HepG2 (cell line): ENCODE measurements at regions not wholly inside any gene's neighbourhood (a gene's known extent, or its start where the extent isn't known, plus 50 kb on each side); places are given as distances from the start of the nearest gene placed in this dataset.

Experiments used
- ATAC-seq: fragments of 200-7000 bp; cut with Tn5 transposase; 3 replicates; pipeline ENCODE4 v1.9.1; 2020; ENCODE audit warnings: mild to moderate bottlenecking, moderate library complexity
- BruUV-seq: library from RNA; stranded (reverse); fragments of 400-500 nt; replicated peaks from 2 replicates; lab custom pipeline; 2021; lab: Mats Ljungman, UMichigan
- CTCF ChIA-PET: fragments of 300-600 bp; formaldehyde crosslinking; extraction: SDS; loops from one replicate; lab custom pipeline; 2021; ENCODE audit warnings: low total read pairs, inconsistent platforms, low intra/inter-chr PET ratio; lab: Yijun Ruan, JAX
- POLR2A ChIA-PET: fragments of 350-600 bp; sonication (Branson Sonifier 250); formaldehyde crosslinking; loops from one replicate; lab custom pipeline; 2020; ENCODE audit warnings: antibody characterized with exemption, inconsistent platforms; lab: Yijun Ruan, JAX
- DNase-seq: peaks from one replicate; pipeline ENCODE4 v3.0.0-alpha.2; 2015; ENCODE audit warnings: low spot score
- FAIRE-seq: peaks from 3 replicates; lab custom pipeline; 2011; peaks lifted over from hg19 to GRCh38; lab: Jason Lieb, UNC
- H2AFZ ChIP-seq: one replicate; pipeline ENCODE4 v1.6.1; 2011; ENCODE audit warnings: low read length, inconsistent platforms
- H3K27ac ChIP-seq: fragments of 300-600 bp; 3 replicates; pipeline ENCODE4 v1.8.0; 2011; ENCODE audit warnings: mixed run types, mild to moderate bottlenecking, mixed read lengths, low read length, inconsistent platforms; ENCODE audit not compliant: insufficient read depth; ENCODE audit errors: extremely low read length
- H3K27me3 ChIP-seq, 2 experiments: fragments of 200-600 bp in 1 of 2; 2 replicates in 1 of 2; 3 replicates in 1 of 2; pipeline versions ENCODE4 v1.6.0 to v1.8.0; 2011; ENCODE audit warnings: low read length in 2 of 2, mild to moderate bottlenecking in 2 of 2, moderate library complexity in 2 of 2, inconsistent platforms in 1 of 2; ENCODE audit not compliant: insufficient read depth in 2 of 2, control insufficient read depth in 1 of 2
- H3K36me3 ChIP-seq, 2 experiments: fragments of 200-600 bp in 1 of 2; replicated peaks in 1 of 2; 2 replicates in 1 of 2; 3 replicates in 1 of 2; pipeline versions ENCODE4 v1.5.1 to v1.8.0; 2011; ENCODE audit warnings: low read length in 2 of 2, inconsistent platforms in 1 of 2; ENCODE audit not compliant: insufficient read depth in 2 of 2, control insufficient read depth in 1 of 2
- H3K4me1 ChIP-seq: 2 replicates; pipeline ENCODE4 v1.5.1; 2012; ENCODE audit warnings: low read length, inconsistent platforms; ENCODE audit not compliant: insufficient read depth
- H3K4me2 ChIP-seq: 2 replicates; pipeline ENCODE4 v1.6.0; 2011; ENCODE audit warnings: low read depth, low read length, inconsistent platforms
- H3K4me3 ChIP-seq, 3 experiments: fragments of 200-600 bp in 1 of 3; sonication (generic), shearing (Covaris generic) in 1 of 3; replicated peaks in 1 of 3; 2 replicates each; pipeline ENCODE4 v1.5.1; 2011 to 2016; ENCODE audit warnings: low read length in 3 of 3, inconsistent platforms in 2 of 3, low read depth in 2 of 3, mild to moderate bottlenecking in 2 of 3, control low read depth in 1 of 3, mixed read lengths in 1 of 3; ENCODE audit not compliant: insufficient read depth in 1 of 3
- H3K79me2 ChIP-seq: one replicate; pipeline ENCODE4 v1.6.1; 2011; ENCODE audit warnings: low read length, inconsistent platforms; ENCODE audit not compliant: insufficient read depth
- H3K9ac ChIP-seq: 2 replicates; pipeline ENCODE4 v1.6.0; 2011; ENCODE audit warnings: mild to moderate bottlenecking, low read depth, low read length, inconsistent platforms; ENCODE audit not compliant: insufficient read depth
- H3K9me3 ChIP-seq: 2 replicates; pipeline ENCODE4 v1.5.1; 2012; ENCODE audit warnings: mild to moderate bottlenecking, low read length
- H4K20me1 ChIP-seq: 2 replicates; pipeline ENCODE4 v1.6.0; 2011; ENCODE audit warnings: inconsistent platforms, mild to moderate bottlenecking, low read length, moderate library complexity; ENCODE audit not compliant: insufficient read depth
- HNRNPL ChIP-seq: fragments of 200-400 bp; formaldehyde crosslinking; IDR thresholded peaks from 2 replicates; pipeline ENCODE4 v1.6.1; 2017; ENCODE audit warnings: mild to moderate bottlenecking, low read depth, low read length
- POGZ ChIP-seq: sonication (generic); formaldehyde crosslinking; IDR thresholded peaks from 2 replicates; pipeline ENCODE4 v1.4.0; 2020; ENCODE audit warnings: mild to moderate bottlenecking, missing genetic modification reagents
- POLR2A ChIP-seq, 2 experiments: IDR thresholded peaks; 2 replicates each; pipeline ENCODE4 v1.6.1; 2011; ENCODE audit warnings: low read depth in 2 of 2, low read length in 2 of 2, mild to moderate bottlenecking in 1 of 2, moderate library complexity in 1 of 2; ENCODE audit not compliant: insufficient read depth in 1 of 2
- PRMT3 ChIP-seq: sonication (generic); formaldehyde crosslinking; IDR thresholded peaks from 2 replicates; pipeline ENCODE4 v1.8.1; 2022; ENCODE audit warnings: low read depth, mild to moderate bottlenecking, moderate library complexity, missing genetic modification reagents, borderline replicate concordance
- REL ChIP-seq: sonication (generic); formaldehyde crosslinking; conservative IDR thresholded peaks from 2 replicates; pipeline ENCODE4 v1.8.0; 2022; ENCODE audit warnings: mild to moderate bottlenecking, missing genetic modification reagents, moderate library complexity
- SNAPC5 ChIP-seq: sonication (generic); formaldehyde crosslinking; IDR thresholded peaks from 2 replicates; pipeline ENCODE4 v1.8.1; 2023; ENCODE audit warnings: mild to moderate bottlenecking, missing genetic modification reagents, borderline replicate concordance
- ZBTB42 ChIP-seq: sonication (generic); formaldehyde crosslinking; IDR thresholded peaks from 2 replicates; pipeline ENCODE4 v1.5.0; 2020; ENCODE audit warnings: mild to moderate bottlenecking, missing genetic modification reagents
- ZFP36 ChIP-seq: fragments of 150-350 bp; IDR thresholded peaks from 2 replicates; pipeline ENCODE4 v1.6.1; 2018; ENCODE audit warnings: borderline replicate concordance, low read length, low read depth; ENCODE audit not compliant: partially characterized antibody
- ZNF260 ChIP-seq: sonication (generic); formaldehyde crosslinking; IDR thresholded peaks from 2 replicates; pipeline ENCODE4 v1.4.0; 2020; ENCODE audit warnings: missing genetic modification reagents, low read depth, mild to moderate bottlenecking, borderline replicate concordance
- ZNF720 ChIP-seq: sonication (generic); formaldehyde crosslinking; IDR thresholded peaks from 2 replicates; pipeline ENCODE4 v1.4.0; 2020; ENCODE audit warnings: missing genetic modification reagents
- WGBS: methylation state at CpG from one replicate; pipeline ENCODE4 v1.1.6; 2017; ENCODE audit warnings: low lambda C conversion rate; 5-methylcytosine and 5-hydroxymethylcytosine counted together
- in situ Hi-C: cut with HindIII; loops from 2 replicates; pipeline ENCODE4 v1.10.0; 2017; ENCODE audit warnings: low pct_unique_long_range_greater_than_20kb; ENCODE audit not compliant: extremely low pct_ligation_motif_present
- intact Hi-C: fragments of 100-400 bp; cut with micrococcal nuclease; formaldehyde crosslinking; loops from one replicate; pipeline ENCODE4 v1.10.0; 2022; ENCODE audit not compliant: unreplicated experiment
- TF ChIP-seq, protein P1 (sequence below): sonication (generic); formaldehyde crosslinking; IDR thresholded peaks from 2 replicates; pipeline ENCODE4 v1.4.0; 2020; ENCODE audit warnings: missing genetic modification reagents

DNA sequence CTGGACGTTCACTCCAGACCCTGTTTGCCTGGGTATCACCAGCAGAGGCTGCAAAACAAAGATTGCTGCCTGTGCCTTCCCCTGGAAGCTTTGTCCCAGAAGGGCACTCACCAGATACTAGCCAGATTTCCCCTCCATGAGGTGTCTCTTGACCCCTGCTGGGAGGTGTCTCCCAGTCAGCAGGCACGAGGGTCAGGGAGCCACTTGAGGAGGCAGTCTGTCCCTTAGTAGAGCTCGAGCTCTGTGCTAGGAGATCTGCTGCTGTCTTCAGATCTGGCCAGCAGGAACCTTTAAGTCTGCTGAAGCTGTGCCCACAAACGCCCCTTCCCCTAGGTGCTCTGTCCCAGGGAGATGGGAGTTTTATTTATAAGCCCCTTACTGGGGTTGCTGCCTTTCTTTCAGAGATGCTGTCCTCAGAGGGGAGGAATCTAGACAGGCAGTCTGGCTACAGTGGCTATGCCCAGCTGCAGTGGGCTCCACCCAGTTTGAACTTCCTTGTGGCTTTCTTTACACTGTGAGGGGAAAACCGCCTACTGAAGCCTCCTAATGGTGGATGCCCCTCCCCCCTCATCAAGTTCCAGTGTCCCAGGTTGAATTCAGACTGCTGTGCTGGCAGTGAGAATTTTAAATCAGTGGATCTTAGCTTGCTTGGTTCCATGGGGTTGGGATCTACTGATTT lies 253.9 kb downstream of the SPATA31D1 start:
- Histone ChIP-seq H3K27ac (no peak overlapping the region), H3K4me3 (no peak overlapping the region), H3K36me3 (no peaks in the 10 kb centered on the region), H3K4me2 (no peak overlapping the region), H3K9me3 (peaks cover 32% of the 10 kb centered on the region), H4K20me1 (no peaks in the 10 kb centered on the region), H2AFZ (no peak overlapping the region), H3K4me1 (no peaks in the 10 kb centered on the region), H3K27me3 (no peaks in the 10 kb centered on the region), H3K9ac (no peak overlapping the region), H3K79me2 (no peaks in the 10 kb centered on the region)
- WGBS: 0% methylated on average over 3 of the region's 5 CpGs
- in situ Hi-C loops: no loop called here
- DNase-seq (no peak), ATAC-seq (no peak), FAIRE-seq (no peak)
- POLR2A ChIA-PET: no interaction called here
- intact Hi-C loops: no loop called here
- no TSS peak for BruUV-seq
- CTCF ChIA-PET: no interaction called here
- no peak for TF ChIP-seq POLR2A (IDR thresholded peaks at IDR 0.05; ENCODE audit: insufficient read depth in 1 of 2, low read depth in 2 of 2, low read length in 2 of 2)
- no peak for TF ChIP-seq SNAPC5 (CRISPR knock-in tag)
- no peak for TF ChIP-seq REL (CRISPR knock-in tag)
- TF ChIP-seq ZFP36: no peak
- TF ChIP-seq, protein P1, sequence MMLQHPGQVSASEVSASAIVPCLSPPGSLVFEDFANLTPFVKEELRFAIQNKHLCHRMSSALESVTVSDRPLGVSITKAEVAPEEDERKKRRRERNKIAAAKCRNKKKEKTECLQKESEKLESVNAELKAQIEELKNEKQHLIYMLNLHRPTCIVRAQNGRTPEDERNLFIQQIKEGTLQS (CRISPR knock-in tag): no peak
- no peak for TF ChIP-seq ZNF720 (CRISPR knock-in tag)
- TF ChIP-seq PRMT3 (CRISPR knock-in tag): no peak
- TF ChIP-seq POGZ (CRISPR knock-in tag): no peak
- TF ChIP-seq ZBTB42 (CRISPR knock-in tag): no peak
- TF ChIP-seq HNRNPL: no peak
- no peak for TF ChIP-seq ZNF260
